PC-9 (cell line): ENCODE measurements at regions not wholly inside any gene's neighbourhood (a gene's known extent, or its start where the extent isn't known, plus 50 kb on each side); places are given as distances from the start of the nearest gene placed in this dataset.

ENCODE experiments used
- CTCF ChIP-seq: fragments of 200-600 bp; sonication (generic); conservative IDR thresholded peaks from 2 replicates; pipeline ENCODE4 v1.6.1; 2017; ENCODE audit warnings: mixed run types, antibody characterized with exemption, mild to moderate bottlenecking, moderate library complexity
- EZH2 ChIP-seq: fragments of 200-600 bp; sonication (generic); IDR thresholded peaks from 2 replicates; pipeline ENCODE4 v1.8.0; 2017; ENCODE audit warnings: antibody characterized with exemption, low read depth

- no peak for TF ChIP-seq CTCF
- TF ChIP-seq EZH2 = no peak
Measured at GRCh38 chr2:212843409-212844199, 305.0 kb upstream of the ERBB4 start.
